ENCODE measurements at regions not wholly inside any gene's neighbourhood (a gene's known extent, or its start where the extent isn't known, plus 50 kb on each side); places are given as distances from the start of the nearest gene placed in this dataset.

DNA sequence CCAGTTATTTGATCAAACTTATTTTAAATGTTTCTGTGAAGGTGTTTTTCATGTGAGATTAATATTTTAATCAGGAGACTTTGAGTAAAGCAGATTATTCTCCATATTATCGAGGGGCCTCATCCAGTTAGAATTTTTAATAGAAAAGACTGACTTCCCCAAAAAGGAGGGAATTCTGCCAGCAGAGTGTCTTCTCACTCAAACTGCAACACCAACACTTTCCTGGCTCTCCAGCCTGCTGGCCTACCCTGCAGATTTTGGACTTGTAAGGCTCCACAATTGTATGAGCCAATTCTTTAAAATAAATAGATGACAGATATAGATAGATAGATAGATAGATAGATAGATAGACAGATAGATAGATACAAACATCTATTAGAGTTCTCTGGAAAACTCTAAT, 155.7 kb downstream of the SEC23A start:
- TF ChIP-seq CTCF (conservative IDR thresholded peaks at IDR 0.05; ENCODE audit: low read length), result no peak
- TF ChIP-seq EZH2phosphoT487 (IDR thresholded peaks at IDR 0.05; ENCODE audit: borderline replicate concordance, low read depth, low read length), result no peak

Data from OCI-LY7 (cell line).